Tongue (tissue), 2 donors: ENCODE measurements at regions not wholly inside any gene's neighbourhood (a gene's known extent, or its start where the extent isn't known, plus 50 kb on each side); places are given as distances from the start of the nearest gene placed in this dataset. TPM values are rescaled to one million over a fixed set of nuclear protein-coding genes. Genes with fewer than 3 reads are reported as not detected.

Source experiments
- DNase-seq: peaks from one replicate; pipeline ENCODE4 v3.0.0-alpha.2; 2015
- small RNA-seq: library from RNA; depleted of rRNA; stranded (forward); fragments of <200 nt; gene quantifications from one replicate; pipeline ENCODE3, GENCODE V24; 2014; ENCODE audit warnings: low replicate concordance

- peak; percentile 92 for DNase-seq
Observed at GRCh38 chr18:25435149-25435782, 83.3 kb upstream of the ZNF521 start.

GRCh38 chr18:25434745-25435144, 82.8 kb upstream of the ZNF521 start:
- DNase-seq: no peak

- no peak for DNase-seq
Observed at GRCh38 chr18:25433590-25433989, 81.6 kb upstream of the ZNF521 start.

- DNase-seq: no peak
Observed at GRCh38 chr18:25425024-25425423, 73.1 kb upstream of the ZNF521 start.

- no peak for DNase-seq
Observed at GRCh38 chr18:25423760-25424159, 71.8 kb upstream of the ZNF521 start.

- no peak for DNase-seq
Observed at GRCh38 chr18:25423267-25423666, 71.3 kb upstream of the ZNF521 start.

- no peak for DNase-seq
Observed at GRCh38 chr18:25422230-25422629, 70.3 kb upstream of the ZNF521 start.

- no peak for DNase-seq
Observed at GRCh38 chr18:25420077-25420825, 68.3 kb upstream of the ZNF521 start.

GRCh38 chr18:25416374-25416773, 64.4 kb upstream of the ZNF521 start:
- no peak for DNase-seq

- no peak for DNase-seq
Observed at GRCh38 chr18:25409971-25410370, 58.0 kb upstream of the ZNF521 start.

- no peak for DNase-seq
Observed at GRCh38 chr18:25408293-25408692, 56.3 kb upstream of the ZNF521 start.

Small RNAs in the stretch of these regions (small RNA-seq; reads per million reads assigned to genes)
- gene AC027229.1: not detected
- not detected for gene RN7SL97P
